ENCODE measurements at regions not wholly inside any gene's neighbourhood (a gene's known extent, or its start where the extent isn't known, plus 50 kb on each side); places are given as distances from the start of the nearest gene placed in this dataset.

- TF ChIP-seq RAD21 (IDR thresholded peaks at IDR 0.05 in 1 of 2, conservative IDR thresholded peaks at IDR 0.05 in 1 of 2; ENCODE audit: low read depth in 2 of 2, low read length in 2 of 2) (no peak), ATF3 (IDR thresholded peaks at IDR 0.05; ENCODE audit: insufficient read depth, low read depth, low read length) (no peak), CTCF (IDR thresholded peaks at IDR 0.05; ENCODE audit: control extremely low read depth in 1 of 3, insufficient read depth in 1 of 3, low read depth in 1 of 3, low read length in 3 of 3) (no peak), CHD2 (IDR thresholded peaks at IDR 0.05; ENCODE audit: low read length) (no peak), CHD1 (IDR thresholded peaks at IDR 0.05; ENCODE audit: low read depth, low read length) (no peak), SIX5 (IDR thresholded peaks at IDR 0.05; ENCODE audit: low read depth, low read length) (no peak), MAX (IDR thresholded peaks at IDR 0.05) (no peak), NANOG (IDR thresholded peaks at IDR 0.05; ENCODE audit: insufficient read depth, low read depth, low read length, poor library complexity, severe bottlenecking) (no peak)
Measured at GRCh38 chr1:56095696-56096665, 483.4 kb downstream of the PLPP3 start.
